ENCODE measurements at regions not wholly inside any gene's neighbourhood (a gene's known extent, or its start where the extent isn't known, plus 50 kb on each side); places are given as distances from the start of the nearest gene placed in this dataset.

DNA sequence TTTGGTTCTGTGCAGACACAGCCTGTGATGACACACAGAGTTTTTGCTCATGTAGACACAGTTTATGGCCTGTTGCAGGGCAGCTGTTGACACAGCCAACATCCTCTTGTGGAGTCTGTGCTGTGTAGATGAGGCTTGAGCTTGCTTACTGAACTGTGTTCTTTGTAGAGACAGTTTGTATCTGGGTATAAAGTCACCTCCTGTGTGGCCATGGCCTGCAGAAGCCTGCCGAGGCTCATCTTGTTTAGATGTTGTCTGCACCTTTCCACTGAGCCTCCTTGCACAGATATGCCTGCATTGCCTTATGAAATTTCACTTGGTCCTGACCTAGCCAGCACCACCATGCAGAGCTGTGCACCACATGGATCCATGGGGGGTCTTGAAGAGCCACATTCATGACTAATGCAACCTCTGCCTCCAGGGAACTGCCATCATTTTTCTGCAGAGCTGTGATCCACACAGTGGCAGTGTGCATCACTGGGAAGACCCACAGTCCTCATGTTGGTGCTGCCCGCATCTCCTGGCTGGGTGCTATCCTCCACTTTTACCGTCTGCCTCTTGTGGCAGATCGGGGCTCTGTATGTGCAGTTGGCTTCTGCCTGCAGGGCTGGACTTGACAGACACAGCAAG is 198.0 kb upstream of the MAMLD1 start:
- DNase-seq (ENCODE audit: low read depth in 3 of 3) = no peak

DNA sequence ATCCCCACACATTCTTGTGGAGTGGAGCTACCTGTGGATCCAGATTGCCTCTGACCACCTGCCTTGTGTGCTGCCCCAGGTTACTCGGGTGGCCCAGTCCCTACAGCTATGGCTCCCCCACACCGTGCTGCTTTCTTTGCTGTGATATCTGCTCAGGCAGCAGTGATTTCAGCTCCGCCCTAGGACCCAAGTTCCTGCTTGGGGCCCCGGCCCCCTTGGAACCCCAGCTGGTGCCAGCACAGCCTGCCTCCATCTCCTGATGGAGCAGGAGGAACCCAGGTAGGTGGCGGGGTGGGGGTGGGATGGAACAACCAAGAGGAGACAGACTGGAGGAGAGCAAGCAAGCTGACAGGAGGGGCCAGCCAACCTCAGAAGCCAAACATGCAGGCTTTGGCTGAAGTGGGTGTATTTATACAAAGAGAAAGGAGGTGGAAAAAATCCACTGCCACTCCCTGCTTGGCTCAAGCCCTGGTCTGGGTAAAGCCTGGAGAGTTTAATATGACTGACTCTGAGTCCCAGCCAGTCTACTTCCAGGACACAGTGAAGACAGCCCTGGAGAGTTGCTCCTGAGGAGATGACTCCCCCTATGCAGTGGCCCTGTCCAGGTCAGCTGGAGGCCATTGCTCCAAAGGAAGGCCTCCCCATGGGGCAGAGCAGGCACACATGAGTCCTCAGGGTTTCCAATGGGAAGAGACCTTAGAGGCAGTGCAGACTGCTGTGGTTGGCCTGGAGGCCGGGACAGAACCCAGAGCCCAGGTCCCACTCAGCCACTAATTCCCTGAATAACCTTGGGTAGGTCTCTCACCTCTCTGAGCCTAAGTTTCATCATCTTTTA is 197.1 kb upstream of the MAMLD1 start:
- DNase-seq (ENCODE audit: low read depth in 3 of 3) = no peak

DNA sequence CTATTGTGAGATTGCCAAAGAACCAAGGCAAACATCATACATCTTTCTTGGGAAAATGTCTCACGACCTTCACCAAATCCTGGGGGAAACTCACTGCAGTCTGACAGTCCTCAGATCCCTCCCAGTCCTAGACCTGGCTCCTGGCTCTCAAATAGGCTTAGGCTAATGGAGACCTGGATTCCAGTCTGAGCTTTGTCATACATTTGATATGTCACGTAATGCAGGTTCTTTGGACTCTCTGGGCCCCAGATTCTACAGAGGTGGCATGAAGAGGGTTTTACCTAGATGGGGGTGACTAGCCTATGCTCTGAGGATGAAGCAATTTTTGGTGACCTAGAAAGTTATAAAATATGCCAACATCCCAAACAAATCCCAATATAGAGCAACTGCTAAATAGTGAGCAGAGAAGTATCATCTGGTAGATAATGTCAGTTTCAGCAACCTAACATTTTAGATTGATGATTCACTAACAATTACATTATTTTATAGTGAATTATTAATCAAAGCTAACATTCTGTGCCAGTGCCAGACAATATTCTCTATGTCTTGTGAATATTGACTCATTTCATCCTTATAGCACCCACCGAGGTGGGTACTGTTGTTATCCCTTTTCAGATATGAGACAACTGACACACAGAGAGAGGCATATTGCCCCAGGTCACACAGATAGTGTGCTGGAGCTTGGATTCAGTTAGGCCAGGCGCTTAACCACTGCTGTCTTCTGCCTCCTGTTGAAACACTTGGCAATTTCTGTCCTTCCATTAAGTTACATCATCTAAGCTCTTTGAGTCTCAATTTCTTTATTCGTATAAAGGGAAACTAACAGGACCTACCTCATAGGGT is 195.4 kb upstream of the MAMLD1 start:
- DNase-seq (ENCODE audit: low read depth in 3 of 3) = no peak

DNA sequence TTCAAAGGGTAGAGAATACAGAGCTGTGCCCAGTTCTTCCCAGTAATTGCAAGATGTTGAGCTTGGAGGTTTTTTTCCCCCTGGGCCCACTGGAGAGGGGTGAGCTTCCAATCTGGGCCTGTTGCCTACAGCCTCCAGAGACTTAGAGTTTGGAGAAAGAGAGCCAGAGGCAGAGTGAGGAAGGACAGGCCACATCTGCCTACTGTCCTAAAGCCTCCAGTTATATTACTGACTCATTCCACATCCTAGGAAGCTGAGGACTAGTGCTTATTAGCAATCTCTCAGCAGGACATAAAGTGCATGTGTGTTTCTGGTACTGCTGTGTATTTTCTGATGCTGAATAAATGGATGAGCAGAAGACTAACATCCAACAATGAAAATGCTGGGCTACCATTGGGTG is 181.0 kb upstream of the MAMLD1 start:
- DNase-seq (ENCODE audit: low read depth in 3 of 3) = no peak

DNA sequence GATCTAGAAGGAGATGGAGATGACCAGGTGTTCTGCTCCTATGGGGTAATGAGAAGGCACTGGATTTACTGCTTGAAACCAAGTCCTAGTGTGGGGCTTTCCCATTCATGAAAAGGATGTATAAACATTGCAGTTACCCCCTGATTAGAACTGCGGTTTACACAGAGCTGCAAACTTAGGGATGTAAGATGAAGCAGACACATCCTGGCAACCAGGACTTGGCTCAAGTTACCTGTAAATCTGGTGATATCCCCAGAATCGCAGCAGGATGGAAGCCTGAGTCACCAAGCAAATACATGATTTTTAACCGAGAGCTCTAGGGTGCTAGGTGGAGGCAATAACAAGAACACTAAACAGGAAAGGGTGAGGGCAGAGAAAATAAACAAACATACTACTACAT is 178.6 kb upstream of the MAMLD1 start:
- DNase-seq (ENCODE audit: low read depth in 3 of 3) = no peak

DNA sequence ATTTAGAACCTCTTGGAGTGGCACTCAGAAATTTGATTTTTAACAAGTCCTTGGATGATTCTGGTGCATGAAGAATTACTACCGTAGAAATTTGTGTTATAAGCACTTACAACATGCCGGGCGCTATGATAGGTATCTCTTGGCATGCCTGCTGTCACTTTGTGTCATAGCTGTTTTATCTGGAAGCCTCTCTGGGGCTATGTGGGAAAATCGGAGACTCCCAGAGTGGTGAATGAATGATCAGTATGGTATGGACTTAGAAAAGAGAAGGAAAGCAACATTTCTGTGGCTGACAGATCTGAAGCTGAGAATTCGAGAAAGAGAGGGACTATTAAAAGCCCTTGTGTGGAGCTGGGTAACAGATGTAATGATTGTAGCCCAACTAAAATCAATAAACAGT is 177.4 kb upstream of the MAMLD1 start:
- no peak for DNase-seq (ENCODE audit: low read depth in 3 of 3)

DNA sequence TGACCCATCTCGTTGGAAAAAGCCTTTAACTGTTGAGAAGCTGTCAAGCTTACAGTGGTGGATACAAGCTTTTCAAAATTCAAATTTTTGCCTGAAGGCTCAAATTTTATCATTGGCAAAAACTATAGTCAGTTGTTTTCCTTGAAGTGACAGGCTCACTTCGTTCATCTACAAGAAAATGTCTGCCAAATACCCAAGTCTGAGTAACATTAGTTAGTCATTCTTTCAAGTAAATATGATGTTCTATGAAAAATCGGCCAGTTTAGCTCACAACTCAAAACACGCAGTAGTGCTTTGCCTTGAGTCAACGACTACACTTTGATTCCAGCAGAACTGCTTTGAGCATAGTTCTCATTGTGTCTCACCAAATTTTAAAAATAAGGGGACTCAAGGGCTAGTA is 170.3 kb upstream of the MAMLD1 start:
- DNase-seq (ENCODE audit: low read depth in 3 of 3) = no peak

DNA sequence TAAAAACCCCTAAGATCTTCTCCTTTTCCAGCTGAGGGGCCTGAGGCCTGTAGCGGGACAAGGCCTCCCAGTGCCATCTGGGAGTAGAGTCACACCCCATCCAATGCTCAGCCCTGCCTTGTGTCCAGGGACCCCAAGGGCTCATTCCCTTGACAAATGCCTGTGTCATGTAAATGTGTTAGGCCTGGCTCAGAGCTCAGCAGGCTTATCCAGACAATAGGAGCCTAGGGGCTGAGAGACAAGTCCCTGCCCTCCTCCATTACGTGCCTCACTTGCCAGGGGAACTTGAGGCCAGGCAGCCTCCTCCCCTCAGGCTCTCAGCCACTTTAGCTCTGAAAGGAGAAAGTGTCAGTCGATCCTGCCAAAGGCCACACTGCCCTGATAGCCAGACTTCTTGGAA is 166.8 kb upstream of the MAMLD1 start:
- no peak for DNase-seq (ENCODE audit: low read depth in 3 of 3)

DNA sequence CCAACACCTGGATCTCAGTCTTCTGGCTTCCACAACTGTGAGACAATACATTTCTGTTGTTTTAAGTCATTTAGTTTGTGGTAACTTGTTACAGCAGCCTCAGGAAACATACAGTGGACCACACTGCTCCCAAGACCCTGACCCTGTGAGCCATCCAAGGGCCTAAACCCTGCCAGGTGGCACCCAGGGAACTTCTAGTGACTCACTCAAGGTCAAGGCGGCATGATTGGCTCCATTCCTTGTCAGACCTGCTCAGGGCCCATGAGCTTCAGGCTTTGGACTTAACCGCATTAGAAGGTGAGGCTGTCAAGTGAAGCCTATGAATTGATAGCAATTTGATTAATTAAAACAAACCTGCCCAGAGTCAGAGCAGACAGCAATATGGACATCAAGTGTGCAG is 165.7 kb upstream of the MAMLD1 start:
- no peak for DNase-seq (ENCODE audit: low read depth in 3 of 3)

DNA sequence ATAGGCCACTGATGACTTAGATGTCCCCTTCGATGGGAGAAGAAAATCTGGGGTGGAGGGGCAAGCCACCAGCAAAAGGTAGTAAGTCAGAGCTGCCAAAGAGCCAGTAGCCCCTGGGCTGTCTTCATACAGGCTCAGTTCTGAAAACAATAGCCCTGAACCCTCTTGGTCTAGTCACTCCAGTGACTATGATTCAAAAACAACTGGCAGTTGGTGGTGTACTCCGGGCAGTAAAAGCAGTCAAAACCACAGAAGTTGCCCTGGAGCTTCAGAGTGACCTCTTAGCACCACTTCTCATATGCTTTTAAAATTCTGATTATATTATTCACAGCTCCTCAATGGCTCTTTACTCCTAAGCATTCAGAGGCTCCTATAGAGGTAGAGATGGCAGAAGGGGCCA is 164.3 kb upstream of the MAMLD1 start:
- no peak for DNase-seq (ENCODE audit: low read depth in 3 of 3)

DNA sequence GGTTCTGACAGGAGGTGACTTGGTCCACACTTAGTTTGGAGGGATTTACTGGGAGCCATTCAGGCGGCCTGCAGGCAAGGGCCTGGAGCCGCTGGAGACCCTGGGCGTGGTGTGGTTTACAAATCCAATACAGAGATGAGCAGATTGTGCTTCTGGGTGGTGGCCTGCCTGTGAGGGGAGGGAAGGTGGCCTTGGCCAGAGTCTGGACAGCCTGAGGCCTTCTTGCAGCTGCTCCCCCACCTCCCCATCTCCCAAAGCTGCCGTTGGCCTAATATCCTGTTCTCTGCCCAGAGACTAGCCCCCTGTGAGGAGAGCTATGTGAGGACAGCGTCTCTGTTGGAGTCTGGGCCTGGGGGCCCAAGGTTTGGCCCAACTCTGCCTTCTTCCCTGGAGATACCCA is 163.9 kb upstream of the MAMLD1 start:
- DNase-seq (ENCODE audit: low read depth in 3 of 3) = no peak

DNA sequence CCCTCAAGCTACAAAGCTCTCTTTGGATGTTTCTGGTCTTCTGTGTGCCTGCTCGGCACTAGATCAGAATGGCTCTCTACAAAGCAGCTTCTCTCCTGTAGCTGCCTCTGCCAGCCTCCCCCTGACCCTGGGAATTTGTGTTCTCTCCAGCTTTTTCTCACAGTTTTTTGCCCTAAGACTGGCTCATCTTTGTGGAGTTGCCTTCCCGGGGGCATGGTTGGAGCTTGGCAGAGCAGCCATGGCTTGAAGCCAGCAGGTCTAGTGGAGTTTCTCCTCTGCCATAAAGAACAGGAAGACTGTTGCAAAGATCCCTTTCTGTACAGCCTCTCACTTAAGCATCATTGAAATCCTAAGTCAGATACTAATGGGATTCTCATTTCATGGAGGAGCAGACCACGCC is 163.3 kb upstream of the MAMLD1 start:
- DNase-seq (ENCODE audit: low read depth in 3 of 3) = no peak

DNA sequence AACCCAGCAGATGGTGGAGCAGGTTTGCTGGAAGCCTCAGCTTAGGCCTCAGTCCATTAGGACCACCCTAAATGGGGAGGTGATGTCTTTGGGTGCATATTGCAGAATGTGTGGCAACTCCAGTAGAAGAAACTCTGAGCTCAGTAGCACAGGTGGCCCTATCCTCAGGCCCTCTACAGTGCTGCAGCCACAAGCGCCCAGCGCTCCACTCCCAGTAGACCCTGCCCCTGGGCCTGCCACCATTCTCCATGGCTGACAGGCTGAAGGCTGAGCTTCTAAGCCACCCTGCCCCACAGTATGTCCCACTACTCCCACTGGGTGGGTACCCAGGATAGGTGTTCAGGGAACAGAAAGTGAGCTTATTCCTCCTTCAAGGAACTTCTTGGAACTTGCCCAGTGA is 162.8 kb upstream of the MAMLD1 start:
- DNase-seq (ENCODE audit: low read depth in 3 of 3) = no peak

DNA sequence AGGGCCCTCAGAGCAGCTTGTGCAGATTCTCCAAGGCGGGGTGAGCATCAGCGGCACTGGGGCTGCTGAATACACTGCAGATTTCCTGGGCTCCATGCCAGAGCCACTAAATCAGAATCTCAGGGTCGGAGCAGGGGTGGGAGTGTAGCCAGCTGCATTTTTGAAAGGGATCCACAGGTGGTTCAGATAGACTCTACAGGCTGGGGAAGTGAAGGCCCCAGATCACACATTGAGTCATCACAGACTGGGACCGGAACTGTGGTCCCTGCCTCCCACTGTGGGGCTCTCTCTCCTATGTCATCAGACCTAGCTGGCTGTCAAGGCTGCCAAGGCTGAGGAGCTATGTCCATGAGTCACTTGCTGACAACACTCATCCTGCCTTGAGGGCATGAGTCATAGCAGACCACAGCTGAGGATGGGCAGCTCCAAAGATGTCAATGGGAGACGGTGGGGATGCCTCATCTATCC is 162.3 kb upstream of the MAMLD1 start:
- peak; percentile 2 to 55 (median 17) for DNase-seq (ENCODE audit: low read depth in 3 of 3)

DNA sequence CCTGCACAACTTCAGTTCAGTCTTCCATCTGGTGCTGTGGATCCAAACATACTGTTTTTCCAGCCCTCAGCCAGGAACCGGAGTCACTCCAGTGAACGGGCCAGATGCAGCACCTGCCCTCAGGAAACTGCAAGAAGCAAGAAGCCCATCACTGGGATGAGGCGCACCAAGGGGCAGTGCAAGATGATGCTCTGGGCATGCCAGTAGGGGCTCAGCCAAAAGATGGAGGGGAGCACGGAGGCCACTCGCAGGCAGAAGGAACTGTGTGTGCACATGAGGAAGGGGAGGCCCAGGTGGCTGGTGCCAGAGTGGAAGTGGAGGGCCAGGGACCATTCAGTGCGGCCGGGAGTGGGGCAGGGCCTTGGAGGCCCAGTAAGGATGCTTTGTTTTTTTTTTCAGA is 161.7 kb upstream of the MAMLD1 start:
- DNase-seq (ENCODE audit: low read depth in 3 of 3) = no peak

DNA sequence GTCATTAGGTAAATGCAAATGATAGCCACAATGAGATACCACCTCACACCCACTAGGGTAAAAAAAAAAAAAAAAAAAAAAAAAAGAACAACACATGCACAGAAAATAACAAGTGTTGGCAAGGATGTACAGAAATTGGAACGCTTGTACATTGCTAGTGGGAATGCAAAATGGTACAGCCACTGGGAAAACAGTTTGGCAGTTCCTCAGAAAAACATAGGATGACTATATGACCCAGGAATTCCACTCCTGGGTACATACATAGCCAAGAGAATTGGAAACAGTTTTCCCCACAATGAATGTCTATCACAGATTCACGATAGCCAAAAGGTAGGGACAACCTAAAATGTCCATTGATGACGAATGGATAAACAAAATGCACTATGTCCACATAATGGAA is 161.3 kb upstream of the MAMLD1 start:
- no peak for DNase-seq (ENCODE audit: low read depth in 3 of 3)

DNA sequence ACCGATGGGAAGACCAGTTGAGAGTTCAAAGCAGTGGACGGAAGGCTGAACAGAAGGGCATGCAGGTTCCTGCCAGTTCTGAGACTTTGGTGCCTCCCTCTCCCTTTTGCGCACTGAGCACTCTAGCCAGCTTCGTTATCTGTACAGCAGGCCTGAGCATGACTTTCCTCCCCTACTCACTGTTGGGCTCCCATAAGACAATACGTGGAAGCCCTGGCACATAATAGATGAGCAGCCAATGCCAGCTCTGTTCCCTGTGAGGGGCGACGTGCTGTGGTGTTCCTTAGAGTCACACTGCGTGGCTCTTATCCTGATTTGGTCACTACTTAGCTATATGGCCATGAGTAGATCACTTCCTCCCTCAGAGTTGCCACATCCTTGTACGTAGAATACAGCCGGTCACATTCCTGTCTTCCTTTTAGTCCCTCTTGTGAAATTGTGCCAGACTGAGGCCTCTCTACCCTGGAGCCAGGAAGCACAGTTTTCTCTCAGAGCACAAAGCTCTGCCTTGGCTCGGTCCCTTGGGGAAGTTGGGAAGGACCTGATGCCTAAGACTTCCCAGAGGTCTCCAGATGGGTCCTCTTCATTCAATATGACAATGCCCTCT is 160.4 kb upstream of the MAMLD1 start:
- no peak for DNase-seq (ENCODE audit: low read depth in 3 of 3)

DNA sequence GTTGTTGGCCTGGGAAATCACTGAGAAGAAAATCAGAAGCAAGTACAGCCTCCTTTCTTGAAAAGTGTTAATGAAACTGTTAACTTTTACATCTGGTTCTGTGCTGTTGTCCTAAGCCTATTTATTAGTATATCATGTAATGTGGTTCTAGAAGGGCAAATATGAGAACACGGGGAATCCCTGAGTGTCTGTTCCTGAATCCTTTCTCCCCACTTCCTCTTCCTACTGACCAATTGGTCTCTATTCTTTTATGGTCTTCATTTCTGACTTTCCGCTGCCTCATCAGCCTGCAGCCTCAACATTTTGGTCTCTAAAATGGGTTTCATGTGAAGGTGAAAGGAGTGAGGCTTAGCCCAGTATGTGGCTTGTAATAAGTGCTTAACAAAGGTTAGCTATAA is 159.9 kb upstream of the MAMLD1 start:
- DNase-seq (ENCODE audit: low read depth in 3 of 3) = no peak

DNA sequence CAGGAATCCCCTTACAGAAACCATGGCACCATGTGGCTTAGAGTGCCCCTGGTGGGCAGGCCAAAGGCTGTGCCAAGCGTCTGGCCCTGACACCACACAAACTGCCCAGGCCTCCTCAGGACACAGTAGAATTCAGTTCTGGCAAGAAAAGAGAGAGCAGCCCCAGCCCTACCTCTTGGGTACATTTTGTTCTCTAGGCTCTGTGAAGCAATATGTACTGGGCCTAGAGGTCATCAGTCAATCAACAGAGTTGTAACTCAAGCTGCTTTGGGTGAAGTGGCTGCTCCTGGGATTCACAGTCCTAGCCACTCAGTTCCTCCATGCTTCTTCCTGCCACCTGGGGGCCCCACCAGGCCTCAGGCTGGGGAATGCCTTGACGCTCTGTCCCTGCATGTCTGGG is 158.1 kb upstream of the MAMLD1 start:
- no peak for DNase-seq (ENCODE audit: low read depth in 3 of 3)

DNA sequence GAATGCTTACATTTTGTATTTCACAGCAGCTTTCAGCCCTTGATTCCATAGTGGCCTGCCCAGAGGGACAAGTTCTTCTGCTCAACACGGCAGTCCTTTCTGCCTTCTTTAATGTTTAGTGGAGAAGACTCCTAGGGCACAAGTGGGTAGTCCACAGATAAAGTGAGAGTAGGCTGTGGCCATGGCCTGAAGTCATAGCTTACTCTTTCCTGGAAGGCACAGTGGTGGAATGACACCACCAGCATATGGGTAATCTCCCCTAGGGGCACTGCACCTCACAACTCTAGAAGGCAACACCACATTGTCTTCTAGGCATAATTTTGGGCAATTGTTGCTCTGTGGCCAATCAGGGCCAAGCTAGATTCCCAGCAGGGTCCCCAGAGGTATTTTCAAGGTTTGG is 155.4 kb upstream of the MAMLD1 start:
- DNase-seq (ENCODE audit: low read depth in 3 of 3) = no peak

DNA sequence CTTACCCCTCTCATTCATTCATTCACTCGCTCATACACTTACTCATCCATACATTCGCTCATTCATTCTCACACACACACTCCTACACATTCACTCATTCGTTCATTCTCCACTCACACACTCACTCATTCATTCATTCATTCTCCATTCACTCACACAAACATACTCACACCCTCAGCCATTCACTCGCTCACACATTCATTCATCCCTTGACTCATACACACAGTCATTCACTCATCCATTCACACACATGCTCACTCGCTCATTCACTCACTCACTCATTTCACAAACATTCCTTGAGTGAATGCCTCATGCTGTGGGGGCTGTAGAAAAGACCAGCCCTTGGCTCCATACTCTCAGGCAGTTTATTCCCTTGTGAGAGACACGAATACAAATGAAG is 151.1 kb upstream of the MAMLD1 start:
- DNase-seq (ENCODE audit: low read depth in 3 of 3) = no peak
